OCI-LY7 (cell line): ENCODE measurements at regions not wholly inside any gene's neighbourhood (a gene's known extent, or its start where the extent isn't known, plus 50 kb on each side); places are given as distances from the start of the nearest gene placed in this dataset.

ENCODE experiments used
- BruUV-seq: library from RNA; stranded (reverse); fragments of 400-500 nt; replicated peaks from 2 replicates; lab custom pipeline; 2021; lab: Mats Ljungman, UMichigan
- CTCF ChIA-PET: fragments of 300-600 bp; sonication (Branson Sonifier 250); formaldehyde crosslinking; loops from one replicate; lab custom pipeline; 2022; ENCODE audit warnings: antibody characterized with exemption; ENCODE audit not compliant: unreplicated experiment; lab: Charles Lee
- POLR2A ChIA-PET: fragments of 300-600 bp; sonication (Branson Sonifier 250); formaldehyde crosslinking; loops from one replicate; lab custom pipeline; 2022; ENCODE audit warnings: antibody characterized with exemption; lab: Charles Lee
- DNase-seq: peaks from one replicate; pipeline ENCODE4 v3.0.0-alpha.2; 2015; ENCODE audit warnings: low spot score
- H2AFZ ChIP-seq: fragments of 200-600 bp; sonication (generic), shearing (Covaris generic); 2 replicates; pipeline ENCODE4 v1.6.1; 2014; ENCODE audit warnings: mild to moderate bottlenecking, antibody characterized with exemption, low read length, moderate library complexity
- H3K27ac ChIP-seq: fragments of 200-600 bp; sonication (generic); 2 replicates; pipeline ENCODE4 v1.5.1; 2014; ENCODE audit warnings: mixed run types, low read depth, mild to moderate bottlenecking, moderate library complexity, low read length, inconsistent platforms; ENCODE audit not compliant: poor library complexity, severe bottlenecking
- H3K36me3 ChIP-seq: fragments of 200-600 bp; sonication (generic); 2 replicates; pipeline ENCODE4 v1.6.1; 2014; ENCODE audit warnings: mild to moderate bottlenecking, antibody characterized with exemption, low read length, moderate library complexity, mixed read lengths; ENCODE audit not compliant: insufficient read depth
- H3K4me1 ChIP-seq: fragments of 200-600 bp; sonication (generic); 2 replicates; pipeline ENCODE4 v1.5.1; 2014; ENCODE audit warnings: mild to moderate bottlenecking, low read length; ENCODE audit not compliant: insufficient read depth, poor library complexity, severe bottlenecking
- H3K4me2 ChIP-seq: fragments of 200-600 bp; sonication (generic); 2 replicates; pipeline ENCODE4 v1.6.1; 2014; ENCODE audit warnings: mild to moderate bottlenecking, low read length
- H3K4me3 ChIP-seq: fragments of 200-600 bp; sonication (generic); 2 replicates; pipeline ENCODE4 v1.5.1; 2014; ENCODE audit warnings: mild to moderate bottlenecking, low read depth, low read length; ENCODE audit not compliant: poor library complexity, severe bottlenecking
- H3K79me2 ChIP-seq: fragments of 200-600 bp; sonication (generic); 2 replicates; pipeline ENCODE4 v1.6.1; 2016; ENCODE audit warnings: low read depth, mild to moderate bottlenecking, low read length, moderate library complexity, mixed read lengths; ENCODE audit not compliant: insufficient read depth
- H3K9me2 ChIP-seq: fragments of 200-600 bp; sonication (generic); 2 replicates; pipeline ENCODE4 v1.6.1; 2016; ENCODE audit warnings: mild to moderate bottlenecking, low read length, mixed read lengths; ENCODE audit not compliant: insufficient read depth
- H3K9me3 ChIP-seq: fragments of 200-600 bp; sonication (generic); 2 replicates; pipeline ENCODE4 v1.6.1; 2014; ENCODE audit warnings: mild to moderate bottlenecking, mixed run types, low read length, mixed read lengths
- H4K20me1 ChIP-seq: fragments of 200-600 bp; sonication (generic); 2 replicates; pipeline ENCODE4 v1.6.1; 2014; ENCODE audit warnings: mild to moderate bottlenecking, antibody characterized with exemption, low read length, moderate library complexity, mixed read lengths; ENCODE audit not compliant: insufficient read depth
- EZH2phosphoT487 ChIP-seq: fragments of 200-600 bp; sonication (generic); IDR thresholded peaks from 2 replicates; pipeline ENCODE4 v1.6.1; 2018; ENCODE audit warnings: low read depth, borderline replicate concordance, mild to moderate bottlenecking, mixed run types, antibody characterized with exemption, low read length, moderate library complexity, mixed read lengths
- intact Hi-C: fragments of 100-400 bp; cut with micrococcal nuclease; formaldehyde crosslinking; loops from one replicate; pipeline ENCODE4 v1.10.0; 2022; ENCODE audit not compliant: unreplicated experiment
- TF ChIP-seq, protein P1 (sequence below): fragments of 200-600 bp; sonication (generic); conservative IDR thresholded peaks from 2 replicates; pipeline ENCODE4 v1.5.1; 2014; ENCODE audit warnings: mild to moderate bottlenecking, antibody characterized with exemption, low read length, moderate library complexity, mixed read lengths

DNA sequence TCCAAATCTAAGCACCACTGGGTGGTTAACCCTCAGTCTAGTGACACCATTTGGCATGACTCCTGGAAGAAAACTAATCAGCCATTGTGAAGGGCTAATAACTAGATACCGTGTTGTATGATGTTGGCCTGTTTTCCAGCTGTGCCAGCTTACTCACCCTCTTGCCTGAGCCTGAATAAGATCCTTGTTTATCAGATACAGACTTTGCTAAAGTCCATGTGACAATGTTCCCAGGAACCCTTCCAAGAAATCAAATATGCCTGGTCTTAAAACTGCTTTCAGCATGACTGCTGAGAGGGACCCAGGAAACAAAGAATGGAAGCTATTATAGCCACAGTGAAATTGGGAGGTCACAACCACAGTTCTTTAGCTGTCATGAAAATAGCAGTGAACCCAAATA is 640.8 kb upstream of the INTU start:
- Histone ChIP-seq H3K9me2 (no peaks in the 10 kb centered on the region), H3K4me2 (no peak overlapping the region), H3K36me3 (no peaks in the 10 kb centered on the region), H3K79me2 (no peaks in the 10 kb centered on the region), H2AFZ (no peak overlapping the region), H3K4me3 (no peak overlapping the region), H3K4me1 (no peaks in the 10 kb centered on the region), H4K20me1 (no peaks in the 10 kb centered on the region), H3K9me3 (no peaks in the 10 kb centered on the region), H3K27ac (no peak overlapping the region)
- ChIA-PET CTCF (no interaction called here), POLR2A (interaction anchor here (0.5 to 1.3 kb wide), 2 partner anchors 11 to 1764 kb away, joined by 4 read pairs; no protein-coding TSS in a partner anchor)
- TF ChIP-seq, protein P1, sequence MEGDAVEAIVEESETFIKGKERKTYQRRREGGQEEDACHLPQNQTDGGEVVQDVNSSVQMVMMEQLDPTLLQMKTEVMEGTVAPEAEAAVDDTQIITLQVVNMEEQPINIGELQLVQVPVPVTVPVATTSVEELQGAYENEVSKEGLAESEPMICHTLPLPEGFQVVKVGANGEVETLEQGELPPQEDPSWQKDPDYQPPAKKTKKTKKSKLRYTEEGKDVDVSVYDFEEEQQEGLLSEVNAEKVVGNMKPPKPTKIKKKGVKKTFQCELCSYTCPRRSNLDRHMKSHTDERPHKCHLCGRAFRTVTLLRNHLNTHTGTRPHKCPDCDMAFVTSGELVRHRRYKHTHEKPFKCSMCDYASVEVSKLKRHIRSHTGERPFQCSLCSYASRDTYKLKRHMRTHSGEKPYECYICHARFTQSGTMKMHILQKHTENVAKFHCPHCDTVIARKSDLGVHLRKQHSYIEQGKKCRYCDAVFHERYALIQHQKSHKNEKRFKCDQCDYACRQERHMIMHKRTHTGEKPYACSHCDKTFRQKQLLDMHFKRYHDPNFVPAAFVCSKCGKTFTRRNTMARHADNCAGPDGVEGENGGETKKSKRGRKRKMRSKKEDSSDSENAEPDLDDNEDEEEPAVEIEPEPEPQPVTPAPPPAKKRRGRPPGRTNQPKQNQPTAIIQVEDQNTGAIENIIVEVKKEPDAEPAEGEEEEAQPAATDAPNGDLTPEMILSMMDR: no peak
- TF ChIP-seq EZH2phosphoT487: no peak
- intact Hi-C loops: no loop called here
- no peak for DNase-seq
- no TSS peak for BruUV-seq

DNA sequence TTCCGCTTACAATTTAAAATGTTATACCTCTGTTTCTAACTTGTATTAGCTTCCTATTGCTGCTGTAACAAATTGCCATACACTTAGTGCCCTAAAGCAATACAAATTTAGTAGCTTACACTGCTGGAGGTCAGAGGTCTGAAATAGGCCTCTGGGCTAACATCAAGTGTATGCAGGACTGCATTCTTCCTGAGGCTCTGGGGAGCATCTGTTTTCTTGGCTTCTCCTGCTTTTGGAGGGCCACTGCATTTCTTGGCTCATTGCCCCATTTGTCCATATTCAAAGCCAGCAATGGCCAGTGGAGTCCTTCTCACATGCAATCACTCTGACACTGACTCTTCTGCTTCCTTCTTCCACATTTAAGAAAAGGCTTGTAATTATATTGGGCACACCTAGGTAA is 639.8 kb upstream of the INTU start:
- no TSS peak for BruUV-seq
- TF ChIP-seq, protein P1: no peak
- TF ChIP-seq EZH2phosphoT487: no peak
- CTCF ChIA-PET: no interaction called here
- Histone ChIP-seq H3K9me2 (no peaks in the 10 kb centered on the region), H3K4me1 (no peaks in the 10 kb centered on the region), H3K27ac (no peak overlapping the region), H3K9me3 (no peaks in the 10 kb centered on the region), H3K79me2 (no peaks in the 10 kb centered on the region), H3K36me3 (no peaks in the 10 kb centered on the region), H3K4me2 (no peak overlapping the region), H4K20me1 (no peaks in the 10 kb centered on the region), H2AFZ (no peak overlapping the region), H3K4me3 (no peak overlapping the region)
- DNase-seq: no peak
- POLR2A ChIA-PET: interaction anchor here (1.3 kb wide), 1 partner anchor 10 kb away, joined by 4 read pairs; no protein-coding TSS in a partner anchor
- intact Hi-C loops: no loop called here

DNA sequence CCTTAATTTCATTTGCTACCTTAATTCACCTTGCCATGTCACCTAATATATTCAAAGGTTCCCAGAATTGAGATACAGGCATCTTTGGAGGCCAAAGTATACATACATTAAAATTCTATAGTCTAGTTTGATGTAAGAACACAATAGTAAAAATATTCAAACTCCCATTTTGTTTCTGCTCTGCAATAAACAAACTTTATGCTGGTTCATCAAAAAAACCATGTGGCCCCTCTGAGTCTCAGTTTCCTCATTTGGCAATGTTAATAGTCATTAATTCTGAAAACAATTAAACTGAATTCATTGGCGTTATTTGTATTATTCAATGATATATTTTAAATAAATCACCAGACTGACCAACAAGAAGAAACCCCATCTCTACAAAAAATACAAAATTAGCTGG is 639.4 kb upstream of the INTU start:
- Histone ChIP-seq H3K4me3 (no peak overlapping the region), H2AFZ (no peak overlapping the region), H4K20me1 (no peaks in the 10 kb centered on the region), H3K4me1 (no peaks in the 10 kb centered on the region), H3K27ac (no peak overlapping the region), H3K36me3 (no peaks in the 10 kb centered on the region), H3K4me2 (no peak overlapping the region), H3K9me3 (no peaks in the 10 kb centered on the region), H3K79me2 (no peaks in the 10 kb centered on the region), H3K9me2 (no peaks in the 10 kb centered on the region)
- intact Hi-C loops: no loop called here
- DNase-seq: no peak
- POLR2A ChIA-PET: no interaction called here
- BruUV-seq: no TSS peak
- CTCF ChIA-PET: no interaction called here
- TF ChIP-seq, protein P1: no peak
- TF ChIP-seq EZH2phosphoT487: no peak
